WTC11 (cell line): ENCODE measurements at regions not wholly inside any gene's neighbourhood (a gene's known extent, or its start where the extent isn't known, plus 50 kb on each side); places are given as distances from the start of the nearest gene placed in this dataset.

Experiments
- ATAC-seq: fragments of 200-7000 bp; cut with Tn5 transposase; 2 replicates; pipeline ENCODE4 v1.10.0; 2021; ENCODE audit warnings: mild to moderate bottlenecking, moderate library complexity
- CTCF ChIA-PET: fragments of 300-600 bp; sonication (Branson Sonifier 250); formaldehyde crosslinking; loops from one replicate; lab custom pipeline; 2021; ENCODE audit warnings: antibody characterized with exemption; lab: Charles Lee
- POLR2A ChIA-PET: fragments of 350-600 bp; sonication (Branson Sonifier 250); formaldehyde crosslinking; loops from one replicate; lab custom pipeline; 2021; ENCODE audit warnings: antibody characterized with exemption; lab: Charles Lee
- DNase-seq: peaks from one replicate; pipeline ENCODE4 v3.0.0; 2021; ENCODE audit warnings: low spot score
- H3K27ac Mint-ChIP-seq: 2 replicates; pipeline ENCODE4 v1.8.0; 2021; ENCODE audit warnings: mixed read lengths
- H3K27me3 Mint-ChIP-seq: 2 replicates; pipeline ENCODE4 v1.8.0; 2021; ENCODE audit warnings: low read depth, mild to moderate bottlenecking, moderate library complexity, mixed read lengths
- H3K36me3 Mint-ChIP-seq: 2 replicates; pipeline ENCODE4 v1.8.0; 2021; ENCODE audit warnings: mixed read lengths
- H3K4me1 Mint-ChIP-seq: 2 replicates; pipeline ENCODE4 v1.8.0; 2022; ENCODE audit warnings: mixed read lengths
- H3K4me3 Mint-ChIP-seq: 2 replicates; pipeline ENCODE4 v1.8.0; 2021; ENCODE audit warnings: mild to moderate bottlenecking, moderate library complexity, mixed read lengths
- H3K9me3 Mint-ChIP-seq: 2 replicates; pipeline ENCODE4 v1.8.0; 2021; ENCODE audit warnings: mixed read lengths
- EMX1 ChIP-seq: fragments of 250-450 bp; sonication (Bioruptor Pico); IDR thresholded peaks from 2 replicates; pipeline ENCODE4 v1.8.0; 2021; ENCODE audit warnings: mild to moderate bottlenecking
- FOXK1 ChIP-seq: sonication (generic); formaldehyde crosslinking; IDR thresholded peaks from 2 replicates; pipeline ENCODE4 v1.8.0; 2022; ENCODE audit warnings: mild to moderate bottlenecking, moderate library complexity, missing genetic modification reagents
- FOXP1 ChIP-seq: sonication (generic); formaldehyde crosslinking; IDR thresholded peaks from 2 replicates; pipeline ENCODE4 v1.8.0; 2022; ENCODE audit warnings: missing genetic modification reagents, mild to moderate bottlenecking, moderate library complexity, borderline replicate concordance
- GRHL2 ChIP-seq: fragments of 250-450 bp; sonication (Bioruptor Pico); IDR thresholded peaks from 2 replicates; pipeline ENCODE4 v1.8.0; 2022; ENCODE audit warnings: mild to moderate bottlenecking, moderate library complexity; ENCODE audit not compliant: insufficient replicate concordance, severe bottlenecking
- GTF2I ChIP-seq: fragments of 250-450 bp; sonication (Bioruptor Pico); conservative IDR thresholded peaks from 2 replicates; pipeline ENCODE4 v1.4.0; 2021; ENCODE audit warnings: mild to moderate bottlenecking
- HMGA2 ChIP-seq: fragments of 250-450 bp; sonication (Bioruptor Pico); IDR thresholded peaks from 2 replicates; pipeline ENCODE4 v1.4.0; 2021; ENCODE audit warnings: mild to moderate bottlenecking, moderate library complexity
- IRF2 ChIP-seq: sonication (generic); formaldehyde crosslinking; IDR thresholded peaks from 2 replicates; pipeline ENCODE4 v1.8.0; 2022; ENCODE audit warnings: low read depth, missing genetic modification reagents, borderline replicate concordance
- NR1H2 ChIP-seq: sonication (generic); formaldehyde crosslinking; IDR thresholded peaks from 2 replicates; pipeline ENCODE4 v1.9.0; 2021; ENCODE audit warnings: mild to moderate bottlenecking, moderate library complexity, missing genetic modification reagents
- NR2C2 ChIP-seq: sonication (generic); formaldehyde crosslinking; IDR thresholded peaks from 2 replicates; pipeline ENCODE4 v1.8.0; 2022; ENCODE audit warnings: mild to moderate bottlenecking, missing genetic modification reagents
- NR3C1 ChIP-seq: sonication (generic); formaldehyde crosslinking; conservative IDR thresholded peaks from 2 replicates; pipeline ENCODE4 v1.8.1; 2023; ENCODE audit warnings: low read depth, mild to moderate bottlenecking, missing genetic modification reagents
- OVOL2 ChIP-seq: fragments of 250-450 bp; sonication (Bioruptor Pico); IDR thresholded peaks from 2 replicates; pipeline ENCODE4 v1.9.0; 2021; ENCODE audit warnings: mild to moderate bottlenecking, borderline replicate concordance
- SMAD4 ChIP-seq: sonication (generic); formaldehyde crosslinking; IDR thresholded peaks from 2 replicates; pipeline ENCODE4 v1.8.0; 2022; ENCODE audit warnings: mild to moderate bottlenecking, missing genetic modification reagents
- STAT6 ChIP-seq: sonication (generic); formaldehyde crosslinking; conservative IDR thresholded peaks from 2 replicates; pipeline ENCODE4 v1.8.1; 2023; ENCODE audit warnings: mild to moderate bottlenecking, low read depth, missing genetic modification reagents, moderate library complexity
- TEAD4 ChIP-seq: sonication (generic); formaldehyde crosslinking; IDR thresholded peaks from 2 replicates; pipeline ENCODE4 v1.8.0; 2022; ENCODE audit warnings: mild to moderate bottlenecking, missing genetic modification reagents
- USF2 ChIP-seq: sonication (generic); formaldehyde crosslinking; IDR thresholded peaks from 2 replicates; pipeline ENCODE4 v1.8.1; 2023; ENCODE audit warnings: mild to moderate bottlenecking, missing genetic modification reagents, moderate library complexity
- ZBTB21 ChIP-seq: sonication (generic); formaldehyde crosslinking; IDR thresholded peaks from 2 replicates; pipeline ENCODE4 v1.8.1; 2023; ENCODE audit warnings: mild to moderate bottlenecking, missing genetic modification reagents, borderline replicate concordance
- ZNF121 ChIP-seq: sonication (generic); formaldehyde crosslinking; IDR thresholded peaks from 2 replicates; pipeline ENCODE4 v1.8.0; 2023; ENCODE audit warnings: missing genetic modification reagents
- ZNF281 ChIP-seq: sonication (generic); formaldehyde crosslinking; IDR thresholded peaks from 2 replicates; pipeline ENCODE4 v1.8.0; 2023; ENCODE audit warnings: mild to moderate bottlenecking, missing genetic modification reagents
- ZNF396 ChIP-seq: fragments of 250-450 bp; sonication (Bioruptor Pico); IDR thresholded peaks from 2 replicates; pipeline ENCODE4 v1.8.0; 2021; ENCODE audit warnings: mild to moderate bottlenecking, moderate library complexity, borderline replicate concordance
- ZNF425 ChIP-seq: fragments of 250-450 bp; sonication (Bioruptor Pico); conservative IDR thresholded peaks from 2 replicates; pipeline ENCODE4 v1.9.0; 2021; ENCODE audit warnings: mild to moderate bottlenecking
- TF ChIP-seq, protein P1 (sequence below): sonication (generic); formaldehyde crosslinking; IDR thresholded peaks from 2 replicates; pipeline ENCODE4 v1.8.0; 2022; ENCODE audit warnings: mild to moderate bottlenecking, missing genetic modification reagents
- TF ChIP-seq, protein P2 (sequence below): sonication (generic); formaldehyde crosslinking; IDR thresholded peaks from 2 replicates; pipeline ENCODE4 v1.8.0; 2022; ENCODE audit warnings: missing genetic modification reagents

DNA sequence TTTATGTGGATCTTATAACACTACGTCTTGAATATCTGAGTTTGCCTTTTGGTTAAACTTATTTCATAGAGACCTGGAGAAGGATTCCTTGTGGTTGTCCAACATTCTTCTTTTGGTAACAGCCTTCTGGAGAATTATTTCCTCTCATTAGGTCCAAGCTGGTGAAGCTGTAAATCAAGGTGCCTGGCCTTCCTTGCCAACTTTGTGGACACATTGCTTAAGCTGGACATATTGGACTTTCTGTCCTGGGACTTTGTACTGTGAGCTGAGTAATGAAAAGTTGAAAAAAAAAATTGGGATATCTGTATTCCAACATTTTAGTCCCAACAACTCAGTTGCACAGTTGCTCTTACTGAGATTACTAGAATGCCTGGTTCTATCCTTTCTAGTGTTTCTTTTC, 186.2 kb downstream of the HAO1 start (continued):
- TF ChIP-seq STAT6 (CRISPR knock-in tag): no peak
- no peak for TF ChIP-seq ZNF121 (CRISPR knock-in tag)
- TF ChIP-seq GRHL2 (CRISPR knock-in tag): no peak
- no peak for TF ChIP-seq ZBTB21 (CRISPR knock-in tag)
- no peak for TF ChIP-seq EMX1 (CRISPR knock-in tag)
- TF ChIP-seq FOXP1 (CRISPR knock-in tag): no peak
- TF ChIP-seq NR2C2 (CRISPR knock-in tag): no peak

DNA sequence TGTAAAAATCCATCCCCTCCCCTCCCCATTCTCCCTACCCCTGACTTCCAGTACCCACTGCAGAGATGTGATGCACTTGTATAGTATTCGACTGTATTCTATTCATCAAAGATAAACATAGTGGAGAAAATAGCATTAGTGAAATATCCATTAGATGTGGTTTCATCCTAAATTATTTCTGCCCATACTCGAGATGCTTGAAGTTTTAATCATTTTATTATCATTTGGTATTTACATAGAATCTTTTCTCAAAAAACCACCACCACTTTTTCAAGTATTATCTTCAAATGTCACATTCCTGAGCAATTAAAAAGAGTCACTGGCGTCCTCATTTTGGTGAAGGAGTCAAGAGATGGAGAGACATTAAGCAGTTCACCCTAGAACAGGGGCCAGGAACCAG, 181.9 kb downstream of the HAO1 start:
- H3K4me1 Mint-ChIP-seq: no peaks in the 10 kb centered on the region
- ChIA-PET POLR2A (no interaction called here), CTCF (no interaction called here)
- DNase-seq (no peak), ATAC-seq (no peak)
- H3K27ac Mint-ChIP-seq: no peak overlapping the region
- H3K9me3 Mint-ChIP-seq: 0 out of 2 replicates have a peak, but pooled peaks cover 8% of the 10 kb centered on the region
- no peaks in the 10 kb centered on the region for H3K36me3 Mint-ChIP-seq
- H3K4me3 Mint-ChIP-seq: no peak overlapping the region
- TF ChIP-seq HMGA2 (CRISPR knock-in tag) (no peak), NR1H2 (CRISPR knock-in tag) (no peak), OVOL2 (CRISPR knock-in tag) (no peak), USF2 (CRISPR knock-in tag) (no peak), ZNF281 (CRISPR knock-in tag) (no peak), SMAD4 (CRISPR knock-in tag) (no peak), ZNF396 (CRISPR knock-in tag) (no peak), NR3C1 (CRISPR knock-in tag) (no peak), IRF2 (CRISPR knock-in tag) (no peak), GTF2I (CRISPR knock-in tag) (no peak), FOXK1 (CRISPR knock-in tag) (no peak), ZNF425 (no peak), ZNF121 (CRISPR knock-in tag) (no peak), TEAD4 (CRISPR knock-in tag) (no peak)
- TF ChIP-seq, protein P1, sequence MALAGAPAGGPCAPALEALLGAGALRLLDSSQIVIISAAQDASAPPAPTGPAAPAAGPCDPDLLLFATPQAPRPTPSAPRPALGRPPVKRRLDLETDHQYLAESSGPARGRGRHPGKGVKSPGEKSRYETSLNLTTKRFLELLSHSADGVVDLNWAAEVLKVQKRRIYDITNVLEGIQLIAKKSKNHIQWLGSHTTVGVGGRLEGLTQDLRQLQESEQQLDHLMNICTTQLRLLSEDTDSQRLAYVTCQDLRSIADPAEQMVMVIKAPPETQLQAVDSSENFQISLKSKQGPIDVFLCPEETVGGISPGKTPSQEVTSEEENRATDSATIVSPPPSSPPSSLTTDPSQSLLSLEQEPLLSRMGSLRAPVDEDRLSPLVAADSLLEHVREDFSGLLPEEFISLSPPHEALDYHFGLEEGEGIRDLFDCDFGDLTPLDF: no peak
- TF ChIP-seq, protein P2, sequence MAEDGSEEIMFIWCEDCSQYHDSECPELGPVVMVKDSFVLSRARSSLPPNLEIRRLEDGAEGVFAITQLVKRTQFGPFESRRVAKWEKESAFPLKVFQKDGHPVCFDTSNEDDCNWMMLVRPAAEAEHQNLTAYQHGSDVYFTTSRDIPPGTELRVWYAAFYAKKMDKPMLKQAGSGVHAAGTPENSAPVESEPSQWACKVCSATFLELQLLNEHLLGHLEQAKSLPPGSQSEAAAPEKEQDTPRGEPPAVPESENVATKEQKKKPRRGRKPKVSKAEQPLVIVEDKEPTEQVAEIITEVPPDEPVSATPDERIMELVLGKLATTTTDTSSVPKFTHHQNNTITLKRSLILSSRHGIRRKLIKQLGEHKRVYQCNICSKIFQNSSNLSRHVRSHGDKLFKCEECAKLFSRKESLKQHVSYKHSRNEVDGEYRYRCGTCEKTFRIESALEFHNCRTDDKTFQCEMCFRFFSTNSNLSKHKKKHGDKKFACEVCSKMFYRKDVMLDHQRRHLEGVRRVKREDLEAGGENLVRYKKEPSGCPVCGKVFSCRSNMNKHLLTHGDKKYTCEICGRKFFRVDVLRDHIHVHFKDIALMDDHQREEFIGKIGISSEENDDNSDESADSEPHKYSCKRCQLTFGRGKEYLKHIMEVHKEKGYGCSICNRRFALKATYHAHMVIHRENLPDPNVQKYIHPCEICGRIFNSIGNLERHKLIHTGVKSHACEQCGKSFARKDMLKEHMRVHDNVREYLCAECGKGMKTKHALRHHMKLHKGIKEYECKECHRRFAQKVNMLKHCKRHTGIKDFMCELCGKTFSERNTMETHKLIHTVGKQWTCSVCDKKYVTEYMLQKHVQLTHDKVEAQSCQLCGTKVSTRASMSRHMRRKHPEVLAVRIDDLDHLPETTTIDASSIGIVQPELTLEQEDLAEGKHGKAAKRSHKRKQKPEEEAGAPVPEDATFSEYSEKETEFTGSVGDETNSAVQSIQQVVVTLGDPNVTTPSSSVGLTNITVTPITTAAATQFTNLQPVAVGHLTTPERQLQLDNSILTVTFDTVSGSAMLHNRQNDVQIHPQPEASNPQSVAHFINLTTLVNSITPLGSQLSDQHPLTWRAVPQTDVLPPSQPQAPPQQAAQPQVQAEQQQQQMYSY (CRISPR knock-in tag): no peak
- no peaks in the 10 kb centered on the region for H3K27me3 Mint-ChIP-seq
